ENCODE measurements at regions not wholly inside any gene's neighbourhood (a gene's known extent, or its start where the extent isn't known, plus 50 kb on each side); places are given as distances from the start of the nearest gene placed in this dataset.
"Not testable (repeated sequence)": the region's sequence is repeated elsewhere in the genome, so short reads cannot be mapped to it uniquely, and the experiment has no call there.

- no peak for DNase-seq
These were observed 186.7 kb upstream of the HS3ST3A1 start for GRCh38 chr17:13788385-13788784.

GRCh38 chr17:13792314-13792713 is 190.6 kb upstream of the HS3ST3A1 start:
- no peak for DNase-seq

- DNase-seq, result no peak
These were observed 192.2 kb upstream of the HS3ST3A1 start for GRCh38 chr17:13793951-13794350.

- DNase-seq, result no peak
These were observed 196.1 kb upstream of the HS3ST3A1 start for GRCh38 chr17:13797863-13798262.

- DNase-seq, result no peak
These were observed 204.4 kb upstream of the HS3ST3A1 start for GRCh38 chr17:13806092-13806491.

GRCh38 chr17:13807103-13807502 is 205.4 kb upstream of the HS3ST3A1 start:
- no peak for DNase-seq

- no peak for DNase-seq
These were observed 210.6 kb upstream of the HS3ST3A1 start for GRCh38 chr17:13812350-13812749.

- DNase-seq, result no peak
These were observed 211.9 kb upstream of the HS3ST3A1 start for GRCh38 chr17:13813347-13814240.

GRCh38 chr17:13822700-13823099 is 221.0 kb upstream of the HS3ST3A1 start:
- no peak for DNase-seq

GRCh38 chr17:13825526-13826040 is 223.9 kb upstream of the HS3ST3A1 start:
- DNase-seq, result no peak

GRCh38 chr17:13827118-13827517 is 225.4 kb upstream of the HS3ST3A1 start:
- no peak for DNase-seq

- DNase-seq, result no peak
These were observed 232.2 kb upstream of the HS3ST3A1 start for GRCh38 chr17:13833921-13834320.

GRCh38 chr17:13835151-13835550 is 233.4 kb upstream of the HS3ST3A1 start:
- DNase-seq, result no peak

- no peak for DNase-seq
These were observed 231.9 kb upstream of the COX10 start for GRCh38 chr17:13837417-13837816.

- no peak for DNase-seq
These were observed 229.1 kb upstream of the COX10 start for GRCh38 chr17:13840254-13840653.

- no peak for DNase-seq
These were observed 225.3 kb upstream of the COX10 start for GRCh38 chr17:13843862-13844635.

- DNase-seq, result no peak
These were observed 217.4 kb upstream of the COX10 start for GRCh38 chr17:13851889-13852288.

- DNase-seq, result not testable (repeated sequence)
These were observed 213.6 kb upstream of the COX10 start for GRCh38 chr17:13855730-13856129.

- no peak for DNase-seq
These were observed 207.0 kb upstream of the COX10 start for GRCh38 chr17:13862346-13862745.

- no peak for DNase-seq
These were observed 205.9 kb upstream of the COX10 start for GRCh38 chr17:13863436-13863835.

- DNase-seq, result no peak
These were observed 204.8 kb upstream of the COX10 start for GRCh38 chr17:13864521-13864920.

- no peak for DNase-seq
These were observed 203.7 kb upstream of the COX10 start for GRCh38 chr17:13865650-13866049.

GRCh38 chr17:13869331-13869940 is 199.9 kb upstream of the COX10 start:
- DNase-seq, result no peak
